ENCODE measurements at regions not wholly inside any gene's neighbourhood (a gene's known extent, or its start where the extent isn't known, plus 50 kb on each side); places are given as distances from the start of the nearest gene placed in this dataset.

DNA sequence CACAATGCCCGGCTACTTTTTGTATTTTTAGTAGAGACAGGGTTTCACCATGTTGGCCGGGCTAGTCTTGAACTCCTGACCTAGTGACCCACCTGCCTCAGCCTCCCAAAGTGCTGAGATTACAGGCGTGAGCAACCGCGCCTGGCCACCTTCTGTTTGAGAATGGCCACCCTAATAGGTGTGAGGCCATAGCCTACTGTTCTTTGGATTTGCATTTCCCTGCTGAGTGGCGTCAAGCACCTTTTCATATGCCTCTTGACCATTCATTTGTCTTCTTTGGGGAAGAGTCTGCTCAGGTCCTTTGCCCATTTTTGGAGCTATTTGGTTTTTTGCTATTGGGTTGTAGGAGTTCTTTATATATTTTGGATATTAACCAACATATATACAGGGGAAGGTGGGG lies 276.7 kb downstream of the PARN start:
- Histone ChIP-seq H3K9me3 (ENCODE audit: control insufficient read depth, insufficient read depth, low read length) (no peaks in the 10 kb centered on the region), H3K27me3 (ENCODE audit: control insufficient read depth, insufficient read depth, low read length) (no peaks in the 10 kb centered on the region), H3K4me1 (ENCODE audit: control insufficient read depth, insufficient read depth, low read length) (peaks cover 3% of the 10 kb centered on the region), H3K36me3 (ENCODE audit: control insufficient read depth, insufficient read depth, low read length) (no peaks in the 10 kb centered on the region), H3K4me3 (ENCODE audit: low read length) (no peak overlapping the region), H3K27ac (ENCODE audit: low read length) (no peak overlapping the region)
- Mint-ChIP-seq H3K36me3 (no peaks in the 10 kb centered on the region), H3K27ac (no peak overlapping the region), H3K9me3 (no peaks in the 10 kb centered on the region), H3K27me3 (ENCODE audit: low read depth in 2 of 2) (no peaks in the 10 kb centered on the region), H3K4me1 (peaks cover 0 to 6% of the 10 kb centered on the region in 2 donors), H3K4me3 (no peak overlapping the region)
- no peak for ATAC-seq
- 85% methylated on average over 6 of the region's 6 CpGs for WGBS (ENCODE audit: insufficient coverage)
- intact Hi-C loops (cut with micrococcal nuclease) = no loop called here
- DNase-seq = no peak
- TF ChIP-seq, protein P1, sequence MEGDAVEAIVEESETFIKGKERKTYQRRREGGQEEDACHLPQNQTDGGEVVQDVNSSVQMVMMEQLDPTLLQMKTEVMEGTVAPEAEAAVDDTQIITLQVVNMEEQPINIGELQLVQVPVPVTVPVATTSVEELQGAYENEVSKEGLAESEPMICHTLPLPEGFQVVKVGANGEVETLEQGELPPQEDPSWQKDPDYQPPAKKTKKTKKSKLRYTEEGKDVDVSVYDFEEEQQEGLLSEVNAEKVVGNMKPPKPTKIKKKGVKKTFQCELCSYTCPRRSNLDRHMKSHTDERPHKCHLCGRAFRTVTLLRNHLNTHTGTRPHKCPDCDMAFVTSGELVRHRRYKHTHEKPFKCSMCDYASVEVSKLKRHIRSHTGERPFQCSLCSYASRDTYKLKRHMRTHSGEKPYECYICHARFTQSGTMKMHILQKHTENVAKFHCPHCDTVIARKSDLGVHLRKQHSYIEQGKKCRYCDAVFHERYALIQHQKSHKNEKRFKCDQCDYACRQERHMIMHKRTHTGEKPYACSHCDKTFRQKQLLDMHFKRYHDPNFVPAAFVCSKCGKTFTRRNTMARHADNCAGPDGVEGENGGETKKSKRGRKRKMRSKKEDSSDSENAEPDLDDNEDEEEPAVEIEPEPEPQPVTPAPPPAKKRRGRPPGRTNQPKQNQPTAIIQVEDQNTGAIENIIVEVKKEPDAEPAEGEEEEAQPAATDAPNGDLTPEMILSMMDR (IDR thresholded peaks at IDR 0.05) = no peak

GRCh38 chr16:14351647-14352046 lies 278.4 kb downstream of the PARN start:
- Mint-ChIP-seq H3K36me3 (no peaks in the 10 kb centered on the region), H3K4me3 (no peak overlapping the region), H3K27ac (no peak overlapping the region), H3K27me3 (ENCODE audit: low read depth in 2 of 2) (no peaks in the 10 kb centered on the region), H3K4me1 (peaks cover 0 to 6% of the 10 kb centered on the region in 2 donors), H3K9me3 (no peaks in the 10 kb centered on the region)
- H3K4me3 ChIP-seq (ENCODE audit: low read length) = no peak overlapping the region
- H3K36me3 ChIP-seq (ENCODE audit: control insufficient read depth, insufficient read depth, low read length) = no peaks in the 10 kb centered on the region
- H3K9me3 ChIP-seq (ENCODE audit: control insufficient read depth, insufficient read depth, low read length) = no peaks in the 10 kb centered on the region
- DNase-seq = no peak
- no peak overlapping the region for H3K27ac ChIP-seq (ENCODE audit: low read length)
- intact Hi-C loops (cut with micrococcal nuclease) = no loop called here
- TF ChIP-seq, protein P1 (IDR thresholded peaks at IDR 0.05) = no peak
- no peaks in the 10 kb centered on the region for H3K27me3 ChIP-seq (ENCODE audit: control insufficient read depth, insufficient read depth, low read length)
- peaks cover 3% of the 10 kb centered on the region for H3K4me1 ChIP-seq (ENCODE audit: control insufficient read depth, insufficient read depth, low read length)
- WGBS (ENCODE audit: insufficient coverage) = 91% methylated on average over 6 of the region's 6 CpGs
- no peak for ATAC-seq

- Mint-ChIP-seq H3K27ac (no peak overlapping the region), H3K4me1 (peaks cover 0 to 6% of the 10 kb centered on the region in 2 donors), H3K9me3 (no peaks in the 10 kb centered on the region), H3K27me3 (ENCODE audit: low read depth in 2 of 2) (no peaks in the 10 kb centered on the region), H3K36me3 (no peaks in the 10 kb centered on the region), H3K4me3 (no peak overlapping the region)
- Histone ChIP-seq H3K9me3 (ENCODE audit: control insufficient read depth, insufficient read depth, low read length) (no peaks in the 10 kb centered on the region), H3K36me3 (ENCODE audit: control insufficient read depth, insufficient read depth, low read length) (no peaks in the 10 kb centered on the region), H3K27me3 (ENCODE audit: control insufficient read depth, insufficient read depth, low read length) (no peaks in the 10 kb centered on the region), H3K4me3 (ENCODE audit: low read length) (no peak overlapping the region), H3K4me1 (ENCODE audit: control insufficient read depth, insufficient read depth, low read length) (peaks cover 3% of the 10 kb centered on the region), H3K27ac (ENCODE audit: low read length) (no peak overlapping the region)
- ATAC-seq = no peak
- DNase-seq = no peak
- TF ChIP-seq, protein P1 (IDR thresholded peaks at IDR 0.05) = no peak
- intact Hi-C loops (cut with micrococcal nuclease) = no loop called here
- 74% methylated on average over 7 of the region's 8 CpGs for WGBS (ENCODE audit: insufficient coverage)
Measured at GRCh38 chr16:14350626-14351025, 279.4 kb downstream of the PARN start.

- Mint-ChIP-seq H3K27me3 (ENCODE audit: low read depth in 2 of 2) (no peaks in the 10 kb centered on the region), H3K9me3 (no peaks in the 10 kb centered on the region), H3K4me3 (no peak overlapping the region), H3K4me1 (peaks cover 0 to 6% of the 10 kb centered on the region in 2 donors), H3K36me3 (no peaks in the 10 kb centered on the region), H3K27ac (no peak overlapping the region)
- H3K4me1 ChIP-seq (ENCODE audit: control insufficient read depth, insufficient read depth, low read length) = no peaks in the 10 kb centered on the region
- TF ChIP-seq, protein P1 (IDR thresholded peaks at IDR 0.05) = no peak
- no peaks in the 10 kb centered on the region for H3K9me3 ChIP-seq (ENCODE audit: control insufficient read depth, insufficient read depth, low read length)
- intact Hi-C loops (cut with micrococcal nuclease) = no loop called here
- no peak overlapping the region for H3K4me3 ChIP-seq (ENCODE audit: low read length)
- no peak overlapping the region for H3K27ac ChIP-seq (ENCODE audit: low read length)
- ATAC-seq = no peak
- 79% methylated on average over 7 of the region's 8 CpGs for WGBS (ENCODE audit: insufficient coverage)
- no peak for DNase-seq
- no peaks in the 10 kb centered on the region for H3K36me3 ChIP-seq (ENCODE audit: control insufficient read depth, insufficient read depth, low read length)
- no peaks in the 10 kb centered on the region for H3K27me3 ChIP-seq (ENCODE audit: control insufficient read depth, insufficient read depth, low read length)
Measured at GRCh38 chr16:14350081-14350480, 279.0 kb downstream of the MRTFB start.

Measured in natural killer cell (primary cell).